Islet of Langerhans (tissue), 1 donor: ENCODE measurements at regions not wholly inside any gene's neighbourhood (a gene's known extent, or its start where the extent isn't known, plus 50 kb on each side); places are given as distances from the start of the nearest gene placed in this dataset.

ENCODE experiments used
- FAIRE-seq: peaks from one replicate; lab custom pipeline; 2011; peaks lifted over from hg19 to GRCh38; lab: Jason Lieb, UNC

DNA sequence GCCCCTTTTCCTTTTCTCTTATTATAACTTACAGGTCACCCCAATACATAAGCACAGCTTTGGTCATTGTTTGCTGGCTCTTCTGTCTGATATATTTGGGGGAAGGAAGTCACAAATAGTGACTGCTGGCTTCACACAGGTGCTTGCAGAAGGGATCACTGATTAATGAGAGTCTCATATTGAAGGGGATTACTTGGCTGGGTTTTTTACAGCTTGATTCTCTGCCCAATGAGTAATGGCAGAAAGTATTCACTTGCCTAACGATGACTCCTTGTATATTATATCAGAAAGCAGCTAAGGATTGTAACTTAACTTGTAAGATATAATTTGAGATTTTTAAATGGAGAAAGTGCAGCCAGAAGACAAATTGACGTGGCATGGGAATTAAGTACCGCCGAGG lies 119.3 kb upstream of the PFN2 start:
- FAIRE-seq = no peak

DNA sequence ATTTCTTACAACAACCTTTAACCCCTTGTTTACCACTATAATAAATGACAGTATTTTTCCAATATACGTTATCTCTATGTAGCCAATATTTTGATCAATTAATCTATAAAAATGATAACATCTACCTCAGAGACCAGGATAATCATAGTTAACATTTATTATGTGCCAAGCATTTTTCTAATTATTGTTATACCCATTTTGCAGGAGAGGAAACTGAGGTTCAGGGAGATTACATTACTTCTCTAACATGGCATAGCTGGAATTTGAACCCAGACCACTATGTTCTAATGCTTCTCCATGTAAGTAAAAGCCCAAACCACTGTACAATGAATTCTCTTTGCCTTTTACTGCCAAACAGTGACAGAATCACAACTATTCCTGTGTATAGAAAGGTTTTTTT lies 113.4 kb upstream of the PFN2 start:
- FAIRE-seq = peak; percentile 43

GRCh38 chr3:150083655-150084042 lies 113.0 kb upstream of the PFN2 start:
- peak; percentile 74 for FAIRE-seq

DNA sequence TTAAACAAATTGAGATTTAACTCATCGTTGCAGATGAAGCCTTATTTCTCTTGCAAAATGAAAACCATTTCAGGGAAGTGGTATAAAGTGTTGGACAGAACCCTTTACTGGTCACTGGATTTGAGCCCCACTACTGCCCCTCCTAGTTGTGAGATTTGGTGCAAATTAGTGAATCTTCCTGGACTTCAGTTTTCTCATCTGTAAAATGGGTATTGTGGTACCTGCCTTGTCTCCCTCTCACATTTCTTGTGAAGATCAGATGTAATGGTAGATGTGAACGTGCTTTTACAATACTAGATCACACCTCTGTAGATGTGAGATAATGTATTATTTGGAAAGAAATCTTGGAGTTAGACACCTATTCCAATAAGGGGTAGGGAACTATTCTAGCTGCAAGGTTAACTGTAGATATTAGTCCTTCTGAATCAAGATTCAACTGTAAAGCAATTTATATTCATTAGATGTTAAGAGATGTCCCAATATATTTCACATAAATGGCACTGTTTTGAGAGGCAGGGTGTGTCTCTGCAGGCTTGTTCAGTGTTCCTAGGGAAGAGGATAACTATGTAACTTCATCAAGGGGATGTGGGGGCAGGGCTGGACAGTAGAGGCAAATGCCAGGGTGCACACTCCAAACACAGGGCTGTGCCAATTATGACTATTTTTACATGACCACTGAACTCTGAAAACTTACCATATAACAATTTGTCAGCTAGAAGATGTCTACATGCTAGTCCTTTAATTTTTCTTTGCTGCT lies 112.4 kb upstream of the PFN2 start:
- no peak for FAIRE-seq

DNA sequence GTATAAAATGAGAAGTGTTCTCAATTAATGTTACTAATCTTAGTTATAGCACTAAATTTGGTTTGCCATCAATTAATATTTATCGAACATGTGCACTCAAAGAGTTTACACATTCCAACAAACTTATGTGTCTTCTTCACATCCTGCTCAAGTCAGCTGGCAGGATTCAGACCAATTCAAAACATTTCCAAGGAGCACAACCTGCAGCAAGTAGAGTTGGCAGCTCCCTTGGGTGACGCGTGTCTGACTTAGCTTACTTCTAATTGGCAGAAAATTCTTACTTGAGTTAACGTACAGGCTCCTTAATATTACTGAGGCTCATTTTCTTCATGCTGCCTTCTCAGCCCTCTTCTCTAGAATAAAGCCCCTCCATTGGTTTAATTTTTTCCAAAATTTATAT lies 110.4 kb upstream of the PFN2 start:
- FAIRE-seq = no peak

DNA sequence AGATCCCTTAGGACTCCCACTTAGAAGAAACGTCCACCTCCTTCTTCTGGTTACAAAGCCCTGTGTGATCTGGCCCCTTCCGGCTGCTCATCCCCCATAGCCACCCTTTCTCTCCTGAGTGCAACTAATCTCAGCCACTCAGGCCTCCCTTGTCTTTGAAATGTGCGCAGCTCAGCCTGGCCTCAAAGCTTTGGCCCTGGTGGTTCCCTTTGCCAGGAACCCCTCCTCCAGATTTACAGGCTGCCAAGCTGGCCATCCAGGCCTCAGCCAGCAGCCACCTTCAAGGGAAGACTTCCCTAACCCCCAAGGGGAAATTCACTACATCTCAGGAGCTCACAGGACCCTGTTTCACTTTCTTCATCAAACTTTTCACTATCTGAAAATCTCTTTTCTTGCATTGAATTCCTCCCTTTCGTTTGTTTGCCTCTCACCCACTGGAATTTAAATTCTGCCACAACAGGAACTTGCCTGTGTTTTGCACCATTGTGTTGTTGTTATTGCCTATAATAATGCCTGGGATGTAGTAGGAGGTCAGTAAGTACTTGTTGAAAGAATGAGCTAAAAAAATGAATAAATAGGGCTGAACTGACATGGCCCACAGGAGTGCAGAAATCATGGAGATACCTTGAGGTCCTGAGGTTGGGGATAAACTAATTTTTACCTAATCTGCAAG lies 109.5 kb upstream of the PFN2 start:
- FAIRE-seq = no peak

DNA sequence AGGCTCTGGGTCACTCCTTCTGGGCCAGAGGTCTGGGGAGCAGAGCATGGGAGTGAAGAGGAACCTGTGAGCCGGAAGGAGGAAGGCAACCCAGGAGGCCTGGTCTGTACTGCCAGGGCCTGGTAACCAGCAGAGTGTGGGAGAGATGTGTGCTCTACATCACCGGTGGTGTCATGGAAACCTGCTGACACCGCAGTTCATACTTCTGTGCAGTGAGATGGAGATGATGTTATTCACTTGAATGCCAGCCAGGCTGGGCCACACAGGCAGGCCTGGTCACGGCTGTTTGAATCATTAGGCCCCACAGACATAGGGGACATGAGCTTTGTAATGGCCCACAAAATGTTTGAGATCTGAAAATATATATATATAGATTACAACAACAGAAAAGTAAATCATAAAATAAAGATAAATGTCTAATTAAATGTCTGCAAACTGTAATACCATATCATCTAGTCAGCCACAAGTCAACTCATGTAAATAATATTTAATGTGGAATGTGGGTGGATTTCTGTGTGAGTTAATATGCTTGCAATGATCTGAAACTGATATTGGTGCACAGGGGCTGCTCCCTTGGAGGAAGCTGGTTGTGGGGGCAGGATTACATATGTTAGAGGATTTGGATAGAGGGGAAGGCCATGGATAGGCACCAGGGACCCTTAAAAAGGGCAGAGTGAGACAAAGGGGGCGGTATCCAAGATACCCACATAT lies 108.5 kb upstream of the PFN2 start:
- peak; percentile 91 for FAIRE-seq

GRCh38 chr3:150077581-150078247 lies 107.0 kb upstream of the PFN2 start:
- FAIRE-seq = no peak

- FAIRE-seq = no peak
Measured at GRCh38 chr3:150077107-150077506, 106.4 kb upstream of the PFN2 start.

GRCh38 chr3:150076443-150076842 lies 105.7 kb upstream of the PFN2 start:
- no peak for FAIRE-seq

DNA sequence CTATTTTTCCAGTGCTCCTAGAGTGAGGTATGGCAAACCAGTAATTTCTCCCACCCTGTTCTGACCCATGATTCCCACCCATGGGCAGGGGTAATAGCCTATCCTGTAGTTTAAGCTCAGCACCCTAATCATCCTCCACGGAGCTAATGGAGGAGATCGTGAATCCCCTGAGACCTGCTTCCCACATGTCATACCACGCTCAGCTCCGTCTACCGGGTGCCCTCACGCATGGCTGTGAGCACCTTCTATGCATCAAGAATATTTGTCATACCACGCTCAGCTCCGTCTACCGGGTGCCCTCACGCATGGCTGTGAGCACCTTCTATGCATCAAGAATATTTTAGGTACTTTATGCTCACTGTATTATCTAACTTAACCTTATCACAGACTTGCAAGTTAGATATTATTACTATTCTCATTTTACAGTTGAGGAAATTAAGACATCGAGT lies 104.7 kb upstream of the PFN2 start:
- no peak for FAIRE-seq

GRCh38 chr3:150074697-150075416 lies 104.2 kb upstream of the PFN2 start:
- FAIRE-seq = no peak

GRCh38 chr3:150074277-150074676 lies 103.6 kb upstream of the PFN2 start:
- FAIRE-seq = no peak

- no peak for FAIRE-seq
Measured at GRCh38 chr3:150073513-150073912, 102.8 kb upstream of the PFN2 start.

- no peak for FAIRE-seq
Measured at GRCh38 chr3:150073031-150073430, 102.3 kb upstream of the PFN2 start.

DNA sequence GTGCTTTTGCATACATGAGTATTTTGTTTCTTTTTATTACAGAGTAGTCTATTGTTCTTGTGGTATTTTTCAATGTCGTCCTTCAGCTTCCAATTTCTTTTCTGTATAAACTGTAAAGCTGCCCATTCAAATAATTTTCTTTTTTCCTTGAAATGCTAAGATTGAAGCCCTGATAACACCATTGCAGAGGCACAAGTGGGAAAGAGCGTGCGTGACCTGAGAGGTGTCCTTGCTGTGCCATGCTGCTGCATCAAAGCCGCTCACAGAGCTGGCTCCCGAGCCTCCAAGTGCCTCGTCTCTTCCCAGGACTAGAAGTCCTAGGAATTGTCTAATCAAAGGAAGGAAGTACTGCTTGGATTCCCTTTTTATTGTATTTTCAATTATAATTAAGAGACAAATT lies 101.9 kb upstream of the PFN2 start:
- no peak for FAIRE-seq

GRCh38 chr3:150070271-150070670 lies 99.6 kb upstream of the PFN2 start:
- FAIRE-seq = no peak

DNA sequence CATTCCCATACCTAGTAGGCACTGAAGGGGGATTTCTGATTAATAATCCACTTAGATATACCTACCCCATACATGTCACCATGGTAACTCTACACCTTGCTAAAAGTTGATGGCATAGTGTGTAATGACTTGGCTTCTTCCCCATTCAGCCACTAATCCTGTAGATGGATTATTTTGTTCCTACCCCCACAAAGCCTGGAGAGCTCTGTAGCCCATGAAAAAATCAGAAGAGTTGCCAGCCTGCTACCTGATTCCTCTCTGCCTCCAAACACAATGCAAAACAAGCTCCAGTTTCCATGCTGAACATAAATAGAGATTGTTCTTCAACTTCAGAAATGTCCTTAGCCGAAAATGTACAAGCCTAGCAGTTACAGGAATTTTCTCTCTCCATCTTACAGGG lies 98.9 kb upstream of the PFN2 start:
- FAIRE-seq = no peak

DNA sequence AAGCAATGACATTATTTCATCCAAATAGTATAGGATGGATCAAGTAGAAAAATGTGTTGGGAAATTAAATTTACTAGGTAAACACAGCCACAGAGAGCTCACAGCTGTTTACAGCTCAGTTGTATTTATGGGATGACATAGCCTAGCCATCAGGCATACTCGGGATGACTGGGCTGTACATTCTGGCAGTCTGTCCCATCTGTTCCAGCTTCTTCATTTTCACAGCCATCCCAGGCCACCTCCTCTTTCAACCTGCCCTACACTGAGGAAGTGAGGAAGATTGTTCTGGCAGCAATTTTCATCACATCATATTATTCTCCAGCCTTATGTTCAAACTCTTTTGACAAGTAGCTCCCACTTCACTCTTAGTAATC lies 98.4 kb upstream of the PFN2 start:
- no peak for FAIRE-seq

DNA sequence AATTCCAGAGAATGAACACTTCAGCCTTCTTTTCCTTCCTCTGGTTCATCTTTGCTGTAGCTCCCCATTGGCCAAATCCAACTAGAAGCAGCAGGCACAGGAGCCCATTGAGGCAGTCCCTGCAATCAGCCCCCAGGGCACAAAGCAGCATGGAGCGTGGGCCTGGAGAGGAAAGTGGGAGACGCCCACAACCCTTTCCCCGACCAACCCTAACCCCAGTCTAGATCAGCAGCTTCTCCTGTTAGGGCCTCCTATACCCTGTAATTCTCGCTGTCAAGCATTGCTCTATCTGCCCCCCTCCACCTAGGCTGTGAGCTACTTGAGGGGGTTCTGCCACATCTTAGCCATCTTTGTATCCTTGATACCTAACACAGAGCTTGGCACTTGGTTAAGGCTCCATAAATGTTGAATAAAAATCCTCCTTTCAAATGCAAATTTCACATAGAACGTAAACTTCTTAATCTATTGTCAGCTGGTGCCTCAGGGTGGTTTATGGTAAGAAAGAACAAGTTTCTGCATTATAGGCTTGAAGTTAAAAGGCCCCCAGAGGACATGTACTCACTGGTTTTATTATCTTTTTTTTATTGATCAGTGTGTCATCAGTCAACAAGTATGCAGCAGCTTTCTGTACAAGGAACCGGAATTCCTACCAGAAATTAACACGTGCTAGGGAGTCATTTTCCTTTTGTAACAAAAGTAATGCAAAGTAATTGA lies 97.9 kb upstream of the PFN2 start:
- FAIRE-seq = no peak

- FAIRE-seq = no peak
Measured at GRCh38 chr3:150067561-150067960, 96.9 kb upstream of the PFN2 start.

- no peak for FAIRE-seq
Measured at GRCh38 chr3:150064971-150065370, 94.3 kb upstream of the PFN2 start.
